ENCODE measurements at regions not wholly inside any gene's neighbourhood (a gene's known extent, or its start where the extent isn't known, plus 50 kb on each side); places are given as distances from the start of the nearest gene placed in this dataset.

- Histone ChIP-seq H3K36me3 (no peaks in the 10 kb centered on the region), H3K4me3 (no peak overlapping the region), H3K27ac (no peak overlapping the region), H3K4me1 (peaks cover 0 to 17% of the 10 kb centered on the region in 2 donors), H3K27me3 (no peaks in the 10 kb centered on the region), H3K9me3 (peaks cover 0 to 9% of the 10 kb centered on the region in 2 donors)
- DNase-seq (ENCODE audit: low spot score): peak; percentile 55
- no peak for TF ChIP-seq CTCF (IDR thresholded peaks at IDR 0.05)
These were observed 104.6 kb downstream of the METRNL start for GRCh38 chr17:83183951-83184506.

GRCh38 chr17:83185023-83186002 is 105.9 kb downstream of the METRNL start:
- peak; percentile 46 for DNase-seq (ENCODE audit: low spot score)
- Histone ChIP-seq H3K36me3 (no peaks in the 10 kb centered on the region), H3K9me3 (peaks cover 0 to 9% of the 10 kb centered on the region in 2 donors), H3K4me1 (peaks cover 0 to 28% of the 10 kb centered on the region in 2 donors), H3K27ac (no peak overlapping the region), H3K27me3 (no peaks in the 10 kb centered on the region), H3K4me3 (no peak overlapping the region)
- TF ChIP-seq CTCF (IDR thresholded peaks at IDR 0.05): no peak

GRCh38 chr17:83186226-83186625 is 106.8 kb downstream of the METRNL start:
- TF ChIP-seq CTCF (IDR thresholded peaks at IDR 0.05): no peak
- peaks cover 0 to 9% of the 10 kb centered on the region in 2 donors for H3K9me3 ChIP-seq

GRCh38 chr17:83186751-83187421 is 107.5 kb downstream of the METRNL start:
- H3K4me1 ChIP-seq: peaks cover 0 to 29% of the 10 kb centered on the region in 2 donors
- H3K36me3 ChIP-seq: no peaks in the 10 kb centered on the region
- no peaks in the 10 kb centered on the region for H3K27me3 ChIP-seq
- TF ChIP-seq CTCF (IDR thresholded peaks at IDR 0.05): no peak
- H3K9me3 ChIP-seq: peaks cover 0 to 9% of the 10 kb centered on the region in 2 donors
- no peak overlapping the region for H3K4me3 ChIP-seq
- H3K27ac ChIP-seq: no peak overlapping the region
- DNase-seq (ENCODE audit: low spot score): peak; percentile 40

More at GRCh38 chr17:83186226-83186625, 106.8 kb downstream of the METRNL start:
- Histone ChIP-seq H3K36me3 (no peaks in the 10 kb centered on the region), H3K27me3 (no peaks in the 10 kb centered on the region), H3K4me1 (peaks cover 0 to 29% of the 10 kb centered on the region in 2 donors), H3K27ac (no peak overlapping the region), H3K4me3 (no peak overlapping the region)
- DNase-seq (ENCODE audit: low spot score): peak; percentile 44

- no peak overlapping the region for H3K27ac ChIP-seq
- DNase-seq (ENCODE audit: low spot score): no peak
- TF ChIP-seq CTCF (IDR thresholded peaks at IDR 0.05): no peak
- no peaks in the 10 kb centered on the region for H3K27me3 ChIP-seq
- H3K4me1 ChIP-seq: peaks cover 0 to 29% of the 10 kb centered on the region in 2 donors
- no peak overlapping the region for H3K4me3 ChIP-seq
- no peaks in the 10 kb centered on the region for H3K36me3 ChIP-seq
- peaks cover 0 to 9% of the 10 kb centered on the region in 2 donors for H3K9me3 ChIP-seq
These were observed 108.4 kb downstream of the METRNL start for GRCh38 chr17:83187782-83188311.
